ENCODE measurements at regions not wholly inside any gene's neighbourhood (a gene's known extent, or its start where the extent isn't known, plus 50 kb on each side); places are given as distances from the start of the nearest gene placed in this dataset.

DNA sequence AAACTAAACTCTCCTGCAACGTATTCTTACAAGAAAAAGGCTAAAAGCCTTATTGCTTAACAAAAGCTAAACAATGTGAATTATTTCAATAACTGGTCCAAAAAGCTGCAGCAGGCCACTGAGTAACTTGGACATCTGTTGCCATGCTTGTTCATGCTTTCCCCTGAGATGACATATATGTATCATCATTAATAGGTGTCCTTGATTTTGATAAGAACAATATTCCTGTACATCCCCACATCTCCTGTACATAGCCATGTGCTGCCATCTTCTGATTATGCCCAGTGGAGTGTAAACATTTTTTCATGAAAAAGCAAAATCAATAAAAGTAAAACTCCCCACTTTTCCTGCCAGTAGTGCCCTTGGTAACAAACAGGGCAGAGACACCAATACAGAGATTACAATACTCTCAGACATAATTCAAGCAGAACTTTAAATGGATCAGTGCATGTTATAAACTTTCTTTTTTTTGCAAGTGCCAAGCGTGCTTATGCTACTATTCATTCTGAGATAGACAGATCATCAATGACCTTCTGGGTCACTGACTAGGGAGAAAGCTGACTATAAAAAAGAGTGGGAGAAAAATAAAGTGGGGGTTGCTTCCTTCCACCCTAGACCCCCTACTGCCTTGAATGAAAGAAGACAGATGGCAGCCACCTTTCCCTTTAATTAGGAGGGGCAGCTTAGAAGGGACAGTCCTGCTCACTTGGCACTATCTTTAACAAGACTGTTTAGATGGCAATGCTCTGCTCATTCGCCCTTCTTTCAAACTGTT, 205.5 kb upstream of the KLF14 start:
- Mint-ChIP-seq H3K9me3 (no peaks in the 10 kb centered on the region), H3K36me3 (ENCODE audit: low read depth) (peaks cover 74% of the 10 kb centered on the region), H3K27me3 (no peaks in the 10 kb centered on the region), H3K27ac (peak overlapping the region; percentile 58), H3K4me1 (peaks cover 79% of the 10 kb centered on the region), H3K4me3 (peak overlapping the region; percentile 0)
- POLR2A ChIA-PET: no interaction called here
- CTCF ChIA-PET: interaction anchor here (0.6 to 4.8 kb wide), 8 partner anchors 10 to 554 kb away, joined by 3 to 23 read pairs (median 8); no protein-coding TSS in a partner anchor
- DNase-seq: no peak

- Mint-ChIP-seq H3K27ac (peak overlapping the region; percentile 79), H3K4me3 (peak overlapping the region; percentile 52), H3K36me3 (ENCODE audit: low read depth) (peaks cover 76% of the 10 kb centered on the region), H3K9me3 (no peaks in the 10 kb centered on the region), H3K27me3 (no peaks in the 10 kb centered on the region), H3K4me1 (peaks cover 83% of the 10 kb centered on the region)
- CTCF ChIA-PET: interaction anchor here (0.6 to 4.8 kb wide), 5 partner anchors 9 to 553 kb away, joined by 3 to 23 read pairs (median 10); no protein-coding TSS in a partner anchor
- POLR2A ChIA-PET: no interaction called here
- DNase-seq: no peak
These were observed 206.3 kb upstream of the KLF14 start for GRCh38 chr7:130940326-130940725.

GRCh38 chr7:130940907-130941306, 206.9 kb upstream of the KLF14 start:
- H3K4me1 Mint-ChIP-seq: peaks cover 83% of the 10 kb centered on the region
- H3K36me3 Mint-ChIP-seq (ENCODE audit: low read depth): peaks cover 76% of the 10 kb centered on the region
- no peaks in the 10 kb centered on the region for H3K9me3 Mint-ChIP-seq
- H3K4me3 Mint-ChIP-seq: peak overlapping the region; percentile 62
- ChIA-PET POLR2A (no interaction called here), CTCF (interaction anchor here (1.3 to 4.8 kb wide), 4 partner anchors 11 to 99 kb away, joined by 3 to 23 read pairs (median 8); no protein-coding TSS in a partner anchor)
- DNase-seq: no peak
- H3K27me3 Mint-ChIP-seq: no peaks in the 10 kb centered on the region
- peak overlapping the region; percentile 79 for H3K27ac Mint-ChIP-seq

- Mint-ChIP-seq H3K4me3 (peak overlapping the region; percentile 62), H3K4me1 (peaks cover 86% of the 10 kb centered on the region), H3K36me3 (ENCODE audit: low read depth) (peaks cover 76% of the 10 kb centered on the region), H3K27me3 (no peaks in the 10 kb centered on the region), H3K27ac (peak overlapping the region; percentile 79), H3K9me3 (no peaks in the 10 kb centered on the region)
- ChIA-PET CTCF (interaction anchor here (1.3 to 4.8 kb wide), 4 partner anchors 11 to 99 kb away, joined by 3 to 23 read pairs (median 8); no protein-coding TSS in a partner anchor), POLR2A (interaction anchor here (0.6 kb wide), 1 partner anchor 28 kb away, joined by 5 read pairs; no protein-coding TSS in a partner anchor)
- DNase-seq: no peak
These were observed 207.6 kb upstream of the KLF14 start for GRCh38 chr7:130941322-130942210.

DNA sequence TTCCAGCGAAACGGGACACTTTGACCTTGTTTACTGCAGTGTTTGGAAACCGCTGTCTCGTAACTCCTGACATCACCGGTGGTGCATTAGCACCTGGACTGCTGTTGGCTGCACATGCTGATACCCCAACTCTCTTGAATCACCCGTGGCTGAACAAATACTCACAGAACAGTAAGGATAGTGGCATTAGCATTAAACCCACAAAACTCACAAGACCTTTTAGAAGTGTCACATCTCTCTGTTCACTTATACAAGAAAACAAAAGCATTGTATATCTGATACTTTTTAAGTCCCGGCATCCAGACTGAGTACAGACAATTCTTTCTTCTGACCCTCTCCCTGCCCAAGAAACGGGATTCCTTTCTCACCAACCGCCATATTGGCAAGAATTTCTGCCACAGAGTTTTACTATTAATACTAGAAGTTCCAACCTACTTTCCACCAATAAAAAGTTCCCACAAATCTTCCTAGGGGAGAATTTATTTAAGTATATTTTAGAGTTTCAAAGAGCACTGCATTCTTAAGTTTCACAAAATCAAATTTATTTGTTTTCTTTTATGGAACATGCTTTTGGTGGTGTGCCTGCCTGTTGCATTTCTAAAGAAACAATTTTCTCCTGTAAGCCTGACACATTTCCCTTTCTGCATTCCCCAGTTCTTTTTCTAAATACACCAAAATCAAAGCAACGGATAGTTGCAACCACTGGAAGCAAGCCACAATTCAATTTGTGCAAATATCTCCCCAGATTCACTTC, 208.4 kb upstream of the KLF14 start:
- ChIA-PET CTCF (interaction anchor here (1.3 kb wide), 1 partner anchor 10 kb away, joined by 3 read pairs; no protein-coding TSS in a partner anchor), POLR2A (no interaction called here)
- Mint-ChIP-seq H3K4me3 (peak overlapping the region; percentile 62), H3K27me3 (no peaks in the 10 kb centered on the region), H3K9me3 (no peaks in the 10 kb centered on the region), H3K36me3 (ENCODE audit: low read depth) (peaks cover 72% of the 10 kb centered on the region), H3K27ac (peak overlapping the region; percentile 79), H3K4me1 (peaks cover 83% of the 10 kb centered on the region)
- DNase-seq: no peak

GRCh38 chr7:130943336-130943901, 209.4 kb upstream of the KLF14 start:
- Mint-ChIP-seq H3K9me3 (no peaks in the 10 kb centered on the region), H3K36me3 (ENCODE audit: low read depth) (peaks cover 77% of the 10 kb centered on the region), H3K4me3 (peak overlapping the region; percentile 62), H3K4me1 (peaks cover 88% of the 10 kb centered on the region), H3K27me3 (no peaks in the 10 kb centered on the region), H3K27ac (peak overlapping the region; percentile 79)
- CTCF ChIA-PET: interaction anchor here (1.6 to 1.8 kb wide), 2 partner anchors 16 to 47 kb away, joined by 7 to 11 read pairs; no protein-coding TSS in a partner anchor
- DNase-seq: no peak
- POLR2A ChIA-PET: no interaction called here

DNA sequence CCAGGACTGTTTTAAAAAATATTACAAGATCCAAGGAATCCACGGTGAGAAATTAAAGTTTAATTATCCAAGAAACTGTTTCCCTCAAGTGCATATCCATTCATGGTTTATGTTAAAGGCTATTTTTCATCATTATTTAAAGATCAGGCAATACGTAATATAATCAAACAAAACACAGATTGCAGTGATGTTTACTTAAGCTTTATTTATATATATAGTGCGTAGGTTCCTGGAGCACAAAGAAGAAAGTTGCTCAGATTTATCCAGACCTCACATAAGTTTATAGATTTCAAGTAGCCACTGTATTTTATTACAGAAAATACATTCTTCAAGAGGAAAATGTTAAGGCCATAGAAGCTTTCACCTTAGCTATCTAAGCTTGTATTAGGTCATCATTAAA, 210.0 kb upstream of the KLF14 start:
- CTCF ChIA-PET: interaction anchor here (1.2 to 1.8 kb wide), 6 partner anchors 10 to 47 kb away, joined by 3 to 11 read pairs (median 6); no protein-coding TSS in a partner anchor
- Mint-ChIP-seq H3K9me3 (no peaks in the 10 kb centered on the region), H3K4me3 (peak overlapping the region; percentile 62), H3K4me1 (peaks cover 88% of the 10 kb centered on the region), H3K36me3 (ENCODE audit: low read depth) (peaks cover 75% of the 10 kb centered on the region), H3K27me3 (no peaks in the 10 kb centered on the region), H3K27ac (peak overlapping the region; percentile 79)
- POLR2A ChIA-PET: no interaction called here
- no peak for DNase-seq

DNA sequence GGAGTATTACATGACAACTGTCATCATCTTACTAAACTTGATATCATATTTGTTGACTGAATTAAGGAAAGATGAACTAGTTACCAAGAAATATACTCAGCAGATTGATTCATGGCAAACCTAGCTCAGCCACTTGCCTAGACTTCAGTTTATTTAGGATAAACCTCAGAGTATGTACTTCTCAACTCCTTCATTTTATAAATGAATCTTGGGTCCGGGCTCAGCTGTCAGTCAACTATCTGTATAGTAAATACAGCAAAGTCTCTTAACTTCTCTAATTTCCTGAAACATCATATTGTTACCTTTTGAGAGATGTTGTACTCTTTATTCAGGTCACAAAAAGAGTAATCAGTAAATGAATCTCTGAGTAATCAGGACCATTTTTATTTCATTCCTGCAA, 211.0 kb upstream of the KLF14 start:
- Mint-ChIP-seq H3K27me3 (no peaks in the 10 kb centered on the region), H3K4me3 (peak overlapping the region; percentile 27), H3K36me3 (ENCODE audit: low read depth) (peaks cover 73% of the 10 kb centered on the region), H3K4me1 (peaks cover 80% of the 10 kb centered on the region), H3K9me3 (no peaks in the 10 kb centered on the region), H3K27ac (peak overlapping the region; percentile 60)
- ChIA-PET CTCF (interaction anchor here (0.6 to 3.1 kb wide), 10 partner anchors 9 to 347 kb away, joined by 3 to 20 read pairs (median 6); no protein-coding TSS in a partner anchor), POLR2A (interaction anchor here (0.6 kb wide), 1 partner anchor 17 kb away, joined by 4 read pairs; no protein-coding TSS in a partner anchor)
- DNase-seq: no peak

DNA sequence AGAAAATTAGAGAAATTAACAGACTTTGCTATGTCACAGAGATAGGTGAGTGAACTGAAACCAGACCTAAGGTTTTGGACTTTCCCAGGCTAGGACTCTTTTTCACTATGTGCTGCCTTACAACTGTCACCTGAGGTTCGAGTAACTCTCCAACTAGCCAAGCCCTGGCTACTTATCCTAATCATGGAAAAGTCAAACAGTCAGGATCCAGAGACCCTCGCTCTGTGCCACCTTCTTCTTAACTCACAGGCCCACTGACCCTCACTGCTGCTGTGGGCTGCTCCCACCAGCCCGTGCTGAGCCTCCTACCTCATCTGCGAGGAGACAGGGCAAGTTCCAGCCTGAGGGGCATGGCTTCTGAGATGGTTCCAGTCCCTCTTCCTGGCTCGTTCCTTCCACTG, 211.4 kb upstream of the KLF14 start:
- Mint-ChIP-seq H3K36me3 (ENCODE audit: low read depth) (peaks cover 70% of the 10 kb centered on the region), H3K9me3 (no peaks in the 10 kb centered on the region), H3K4me1 (peaks cover 77% of the 10 kb centered on the region), H3K27ac (peak overlapping the region; percentile 67), H3K27me3 (no peaks in the 10 kb centered on the region), H3K4me3 (peak overlapping the region; percentile 27)
- CTCF ChIA-PET: interaction anchor here (0.6 to 3.1 kb wide), 10 partner anchors 11 to 346 kb away, joined by 3 to 20 read pairs (median 6); no protein-coding TSS in a partner anchor
- POLR2A ChIA-PET: no interaction called here
- DNase-seq: no peak

DNA sequence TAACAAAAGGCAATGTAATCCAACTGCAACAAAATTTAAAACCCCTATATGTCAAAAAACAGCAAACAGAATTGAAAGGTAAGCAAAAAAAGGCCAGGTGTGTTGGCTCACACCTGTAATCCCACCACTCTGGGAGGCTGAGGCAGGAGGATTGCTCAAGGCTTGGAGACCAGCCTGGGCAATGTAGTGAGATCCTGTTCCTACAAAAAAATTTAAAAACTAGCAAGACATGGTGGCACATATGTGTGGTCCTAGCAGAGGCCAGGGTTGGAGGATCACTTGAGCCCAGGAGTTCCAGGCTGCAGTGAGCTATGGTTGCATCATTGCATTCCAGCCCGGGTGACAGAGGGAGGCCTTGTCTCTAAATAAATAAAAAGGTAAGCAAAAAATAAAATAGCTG, 212.1 kb upstream of the KLF14 start:
- Mint-ChIP-seq H3K27ac (peak overlapping the region; percentile 67), H3K4me1 (peaks cover 71% of the 10 kb centered on the region), H3K36me3 (ENCODE audit: low read depth) (peaks cover 64% of the 10 kb centered on the region), H3K27me3 (no peaks in the 10 kb centered on the region), H3K9me3 (no peaks in the 10 kb centered on the region), H3K4me3 (no peak overlapping the region)
- ChIA-PET POLR2A (interaction anchor here (1.2 kb wide), 1 partner anchor 14 kb away, joined by 5 read pairs; no protein-coding TSS in a partner anchor), CTCF (interaction anchor here (0.7 to 3.1 kb wide), 9 partner anchors 8 to 52 kb away, joined by 3 to 20 read pairs (median 4); no protein-coding TSS in a partner anchor)
- DNase-seq: no peak

DNA sequence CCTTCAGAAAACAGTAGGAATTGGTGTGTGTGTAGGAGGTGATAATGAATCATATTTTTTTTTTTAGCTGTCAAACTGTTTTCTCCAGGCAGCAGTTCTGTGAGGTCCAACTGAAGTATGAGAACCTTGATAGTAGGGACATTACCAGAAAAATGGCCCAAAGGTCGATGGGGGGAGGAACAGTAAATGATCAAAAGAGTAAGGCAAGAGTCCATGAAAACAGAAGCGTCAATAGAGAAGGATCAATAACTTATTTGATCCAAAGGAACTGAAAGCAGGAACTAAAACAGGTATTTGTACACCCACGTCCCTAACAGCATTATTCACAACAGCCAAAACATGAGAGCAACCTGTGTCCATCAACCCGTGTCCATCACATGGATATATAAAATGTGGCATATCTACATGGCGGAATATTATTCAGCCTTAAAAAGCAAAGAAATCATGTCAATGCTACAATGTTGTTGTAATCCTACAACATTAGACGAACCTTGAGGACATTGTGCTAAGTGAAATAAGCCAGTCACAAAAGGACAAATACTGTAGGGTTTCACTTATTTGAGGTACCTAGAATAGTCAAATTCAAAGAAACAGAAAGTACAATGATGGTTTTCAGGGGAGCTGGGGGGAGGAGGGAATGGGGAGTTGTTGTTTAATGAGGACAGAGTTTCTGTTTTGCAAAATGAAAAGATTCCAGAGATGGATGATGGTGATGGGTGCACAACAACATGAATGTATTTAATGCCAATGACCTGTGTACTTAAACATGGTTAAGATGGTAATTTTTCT, 214.0 kb upstream of the KLF14 start:
- DNase-seq: peak; percentile 59
- Mint-ChIP-seq H3K9me3 (no peaks in the 10 kb centered on the region), H3K36me3 (ENCODE audit: low read depth) (peaks cover 50% of the 10 kb centered on the region), H3K4me3 (peak overlapping the region; percentile 46), H3K27ac (peak overlapping the region; percentile 78), H3K4me1 (peaks cover 58% of the 10 kb centered on the region), H3K27me3 (no peaks in the 10 kb centered on the region)
- ChIA-PET CTCF (interaction anchor here (0.7 to 3.1 kb wide), 14 partner anchors 9 to 92 kb away, joined by 3 to 20 read pairs (median 4); no protein-coding TSS in a partner anchor), POLR2A (interaction anchor here (0.6 to 2.5 kb wide), 3 partner anchors 9 to 54 kb away, joined by 3 to 6 read pairs (median 4); no protein-coding TSS in a partner anchor)

All from activated CD4-positive, alpha-beta T cell treated with anti-CD3 and anti-CD28 coated beads, Interleukin-2, amount 10 ng/mL, durations not matched to agents 7 days and 5 days (primary cell).